Testis (tissue), 2 donors: ENCODE measurements at regions not wholly inside any gene's neighbourhood (a gene's known extent, or its start where the extent isn't known, plus 50 kb on each side); places are given as distances from the start of the nearest gene placed in this dataset.

Source experiments
- CTCF ChIP-seq, 3 experiments: fragments of 450-650 bp in 2 of 3; fragments of 200-600 bp in 1 of 3; sonication (generic) in 1 of 3; IDR thresholded peaks; one replicate each; pipeline ENCODE4 v1.5.1; 2016 to 2019; ENCODE audit warnings: antibody characterized with exemption in 3 of 3, mild to moderate bottlenecking in 2 of 3, moderate library complexity in 1 of 3
- POLR2A ChIP-seq: fragments of 450-650 bp; IDR thresholded peaks from one replicate; pipeline ENCODE4 v1.6.1; 2017; ENCODE audit warnings: antibody characterized with exemption, mild to moderate bottlenecking, moderate library complexity

GRCh38 chr13:63516124-63516523, 2100.5 kb upstream of the PCDH20 start:
- no peak for TF ChIP-seq CTCF (IDR thresholded peaks at IDR 0.05)
- TF ChIP-seq POLR2A, result no peak
